Esophagus squamous epithelium (tissue), 4 donors: ENCODE measurements at regions not wholly inside any gene's neighbourhood (a gene's known extent, or its start where the extent isn't known, plus 50 kb on each side); places are given as distances from the start of the nearest gene placed in this dataset.

Experiments used
- POLR2A ChIP-seq, 4 donors: fragments of 450-650 bp; IDR thresholded peaks; one replicate each; pipeline ENCODE4 v1.6.1; 2017; ENCODE audit warnings: antibody characterized with exemption in 4 of 4, mild to moderate bottlenecking in 4 of 4, moderate library complexity in 3 of 4
- TF ChIP-seq, protein P1 (sequence below), 6 experiments: fragments of 450-650 bp in 4 of 6; fragments of 200-600 bp in 2 of 6; sonication (generic) in 2 of 6; IDR thresholded peaks; one replicate each; pipeline ENCODE4 v1.5.1; 2016 to 2019; ENCODE audit warnings: antibody characterized with exemption in 6 of 6, mild to moderate bottlenecking in 4 of 6, moderate library complexity in 4 of 6

GRCh38 chr1:5648410-5649165 lies 343.6 kb downstream of the NPHP4 start:
- TF ChIP-seq, protein P1, sequence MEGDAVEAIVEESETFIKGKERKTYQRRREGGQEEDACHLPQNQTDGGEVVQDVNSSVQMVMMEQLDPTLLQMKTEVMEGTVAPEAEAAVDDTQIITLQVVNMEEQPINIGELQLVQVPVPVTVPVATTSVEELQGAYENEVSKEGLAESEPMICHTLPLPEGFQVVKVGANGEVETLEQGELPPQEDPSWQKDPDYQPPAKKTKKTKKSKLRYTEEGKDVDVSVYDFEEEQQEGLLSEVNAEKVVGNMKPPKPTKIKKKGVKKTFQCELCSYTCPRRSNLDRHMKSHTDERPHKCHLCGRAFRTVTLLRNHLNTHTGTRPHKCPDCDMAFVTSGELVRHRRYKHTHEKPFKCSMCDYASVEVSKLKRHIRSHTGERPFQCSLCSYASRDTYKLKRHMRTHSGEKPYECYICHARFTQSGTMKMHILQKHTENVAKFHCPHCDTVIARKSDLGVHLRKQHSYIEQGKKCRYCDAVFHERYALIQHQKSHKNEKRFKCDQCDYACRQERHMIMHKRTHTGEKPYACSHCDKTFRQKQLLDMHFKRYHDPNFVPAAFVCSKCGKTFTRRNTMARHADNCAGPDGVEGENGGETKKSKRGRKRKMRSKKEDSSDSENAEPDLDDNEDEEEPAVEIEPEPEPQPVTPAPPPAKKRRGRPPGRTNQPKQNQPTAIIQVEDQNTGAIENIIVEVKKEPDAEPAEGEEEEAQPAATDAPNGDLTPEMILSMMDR (IDR thresholded peaks at IDR 0.05): no peak
- TF ChIP-seq POLR2A (IDR thresholded peaks at IDR 0.05): no peak
